HepG2 (cell line): ENCODE measurements at regions not wholly inside any gene's neighbourhood (a gene's known extent, or its start where the extent isn't known, plus 50 kb on each side); places are given as distances from the start of the nearest gene placed in this dataset.

ENCODE experiments used
- ATAC-seq: fragments of 200-7000 bp; cut with Tn5 transposase; 3 replicates; pipeline ENCODE4 v1.9.1; 2020; ENCODE audit warnings: mild to moderate bottlenecking, moderate library complexity
- BruUV-seq: library from RNA; stranded (reverse); fragments of 400-500 nt; replicated peaks from 2 replicates; lab custom pipeline; 2021; lab: Mats Ljungman, UMichigan
- CTCF ChIA-PET: fragments of 300-600 bp; formaldehyde crosslinking; extraction: SDS; loops from one replicate; lab custom pipeline; 2021; ENCODE audit warnings: low total read pairs, inconsistent platforms, low intra/inter-chr PET ratio; lab: Yijun Ruan, JAX
- POLR2A ChIA-PET: fragments of 350-600 bp; sonication (Branson Sonifier 250); formaldehyde crosslinking; loops from one replicate; lab custom pipeline; 2020; ENCODE audit warnings: antibody characterized with exemption, inconsistent platforms; lab: Yijun Ruan, JAX
- DNase-seq: peaks from one replicate; pipeline ENCODE4 v3.0.0-alpha.2; 2015; ENCODE audit warnings: low spot score
- FAIRE-seq: peaks from 3 replicates; lab custom pipeline; 2011; peaks lifted over from hg19 to GRCh38; lab: Jason Lieb, UNC
- H2AFZ ChIP-seq: one replicate; pipeline ENCODE4 v1.6.1; 2011; ENCODE audit warnings: low read length, inconsistent platforms
- H3K27ac ChIP-seq: fragments of 300-600 bp; 3 replicates; pipeline ENCODE4 v1.8.0; 2011; ENCODE audit warnings: mixed run types, mild to moderate bottlenecking, mixed read lengths, low read length, inconsistent platforms; ENCODE audit not compliant: insufficient read depth; ENCODE audit errors: extremely low read length
- H3K27me3 ChIP-seq, 2 experiments: fragments of 200-600 bp in 1 of 2; 2 replicates in 1 of 2; 3 replicates in 1 of 2; pipeline versions ENCODE4 v1.6.0 to v1.8.0; 2011; ENCODE audit warnings: low read length in 2 of 2, mild to moderate bottlenecking in 2 of 2, moderate library complexity in 2 of 2, inconsistent platforms in 1 of 2; ENCODE audit not compliant: insufficient read depth in 2 of 2, control insufficient read depth in 1 of 2
- H3K36me3 ChIP-seq, 2 experiments: fragments of 200-600 bp in 1 of 2; replicated peaks in 1 of 2; 2 replicates in 1 of 2; 3 replicates in 1 of 2; pipeline versions ENCODE4 v1.5.1 to v1.8.0; 2011; ENCODE audit warnings: low read length in 2 of 2, inconsistent platforms in 1 of 2; ENCODE audit not compliant: insufficient read depth in 2 of 2, control insufficient read depth in 1 of 2
- H3K4me1 ChIP-seq: 2 replicates; pipeline ENCODE4 v1.5.1; 2012; ENCODE audit warnings: low read length, inconsistent platforms; ENCODE audit not compliant: insufficient read depth
- H3K4me2 ChIP-seq: 2 replicates; pipeline ENCODE4 v1.6.0; 2011; ENCODE audit warnings: low read depth, low read length, inconsistent platforms
- H3K4me3 ChIP-seq, 3 experiments: fragments of 200-600 bp in 1 of 3; sonication (generic), shearing (Covaris generic) in 1 of 3; replicated peaks in 1 of 3; 2 replicates each; pipeline ENCODE4 v1.5.1; 2011 to 2016; ENCODE audit warnings: low read length in 3 of 3, inconsistent platforms in 2 of 3, low read depth in 2 of 3, mild to moderate bottlenecking in 2 of 3, control low read depth in 1 of 3, mixed read lengths in 1 of 3; ENCODE audit not compliant: insufficient read depth in 1 of 3
- H3K79me2 ChIP-seq: one replicate; pipeline ENCODE4 v1.6.1; 2011; ENCODE audit warnings: low read length, inconsistent platforms; ENCODE audit not compliant: insufficient read depth
- H3K9ac ChIP-seq: 2 replicates; pipeline ENCODE4 v1.6.0; 2011; ENCODE audit warnings: mild to moderate bottlenecking, low read depth, low read length, inconsistent platforms; ENCODE audit not compliant: insufficient read depth
- H3K9me3 ChIP-seq: 2 replicates; pipeline ENCODE4 v1.5.1; 2012; ENCODE audit warnings: mild to moderate bottlenecking, low read length
- H4K20me1 ChIP-seq: 2 replicates; pipeline ENCODE4 v1.6.0; 2011; ENCODE audit warnings: inconsistent platforms, mild to moderate bottlenecking, low read length, moderate library complexity; ENCODE audit not compliant: insufficient read depth
- IRF1 ChIP-seq: sonication (generic); formaldehyde crosslinking; IDR thresholded peaks from 2 replicates; pipeline ENCODE4 v1.4.0; 2020; ENCODE audit warnings: low read depth, mild to moderate bottlenecking, missing genetic modification reagents
- NFYC ChIP-seq: IDR thresholded peaks from 2 replicates; pipeline ENCODE4 v1.6.1; 2016; ENCODE audit warnings: missing genetic modification reagents, missing compliant biosample characterization
- NR1H2 ChIP-seq: sonication (generic); formaldehyde crosslinking; IDR thresholded peaks from 2 replicates; pipeline ENCODE4 v1.8.1; 2022; ENCODE audit warnings: low read depth, missing genetic modification reagents, borderline replicate concordance
- RFXANK ChIP-seq: IDR thresholded peaks from 2 replicates; pipeline ENCODE4 v1.6.1; 2016
- ZNF138 ChIP-seq: sonication (generic); formaldehyde crosslinking; IDR thresholded peaks from 2 replicates; pipeline ENCODE4 v1.5.0; 2020; ENCODE audit warnings: mild to moderate bottlenecking, low read depth, missing genetic modification reagents
- ZNF543 ChIP-seq: sonication (generic); formaldehyde crosslinking; IDR thresholded peaks from 2 replicates; pipeline ENCODE4 v1.4.0; 2020; ENCODE audit warnings: mild to moderate bottlenecking, missing genetic modification reagents
- WGBS: methylation state at CpG from one replicate; pipeline ENCODE4 v1.1.6; 2017; ENCODE audit warnings: low lambda C conversion rate; 5-methylcytosine and 5-hydroxymethylcytosine counted together
- in situ Hi-C: cut with HindIII; loops from 2 replicates; pipeline ENCODE4 v1.10.0; 2017; ENCODE audit warnings: low pct_unique_long_range_greater_than_20kb; ENCODE audit not compliant: extremely low pct_ligation_motif_present
- intact Hi-C: fragments of 100-400 bp; cut with micrococcal nuclease; formaldehyde crosslinking; loops from one replicate; pipeline ENCODE4 v1.10.0; 2022; ENCODE audit not compliant: unreplicated experiment
- TF ChIP-seq, protein P1 (sequence below): IDR thresholded peaks from 2 replicates; pipeline ENCODE4 v1.6.1; 2018; ENCODE audit warnings: missing genetic modification reagents
- TF ChIP-seq, protein P2 (sequence below): sonication (generic); formaldehyde crosslinking; IDR thresholded peaks from 2 replicates; pipeline ENCODE4 v1.5.0; 2020; ENCODE audit warnings: missing genetic modification reagents, mild to moderate bottlenecking, borderline replicate concordance
- TF ChIP-seq, protein P3 (sequence below): sonication (generic); formaldehyde crosslinking; IDR thresholded peaks from 2 replicates; pipeline ENCODE4 v1.8.0; 2022; ENCODE audit warnings: missing genetic modification reagents, mild to moderate bottlenecking, moderate library complexity, borderline replicate concordance

GRCh38 chr6:44614396-44614795, 226.9 kb downstream of the CDC5L start:
- Histone ChIP-seq H3K79me2 (no peaks in the 10 kb centered on the region), H4K20me1 (no peaks in the 10 kb centered on the region), H3K9me3 (no peaks in the 10 kb centered on the region), H3K27ac (no peak overlapping the region), H3K4me1 (no peaks in the 10 kb centered on the region), H2AFZ (no peak overlapping the region), H3K4me3 (no peak overlapping the region), H3K4me2 (no peak overlapping the region), H3K27me3 (peaks cover 0 to 22% of the 10 kb centered on the region in 2 experiments; a peak in 3 of 5 replicates), H3K36me3 (no peaks in the 10 kb centered on the region), H3K9ac (no peak overlapping the region)
- POLR2A ChIA-PET: no interaction called here
- in situ Hi-C loops (no loop called here), intact Hi-C loops (no loop called here)
- TF ChIP-seq, protein P1, sequence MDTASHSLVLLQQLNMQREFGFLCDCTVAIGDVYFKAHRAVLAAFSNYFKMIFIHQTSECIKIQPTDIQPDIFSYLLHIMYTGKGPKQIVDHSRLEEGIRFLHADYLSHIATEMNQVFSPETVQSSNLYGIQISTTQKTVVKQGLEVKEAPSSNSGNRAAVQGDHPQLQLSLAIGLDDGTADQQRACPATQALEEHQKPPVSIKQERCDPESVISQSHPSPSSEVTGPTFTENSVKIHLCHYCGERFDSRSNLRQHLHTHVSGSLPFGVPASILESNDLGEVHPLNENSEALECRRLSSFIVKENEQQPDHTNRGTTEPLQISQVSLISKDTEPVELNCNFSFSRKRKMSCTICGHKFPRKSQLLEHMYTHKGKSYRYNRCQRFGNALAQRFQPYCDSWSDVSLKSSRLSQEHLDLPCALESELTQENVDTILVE (CRISPR knock-in tag): no peak
- peak; percentile 43; the same call in 1 of the 2 replicates for TF ChIP-seq ZNF543 (CRISPR knock-in tag)
- no TSS peak for BruUV-seq
- FAIRE-seq (no peak), DNase-seq (no peak), ATAC-seq (no peak)
- 5% methylated on average over 3 of the region's 3 CpGs for WGBS
- CTCF ChIA-PET: no interaction called here

DNA sequence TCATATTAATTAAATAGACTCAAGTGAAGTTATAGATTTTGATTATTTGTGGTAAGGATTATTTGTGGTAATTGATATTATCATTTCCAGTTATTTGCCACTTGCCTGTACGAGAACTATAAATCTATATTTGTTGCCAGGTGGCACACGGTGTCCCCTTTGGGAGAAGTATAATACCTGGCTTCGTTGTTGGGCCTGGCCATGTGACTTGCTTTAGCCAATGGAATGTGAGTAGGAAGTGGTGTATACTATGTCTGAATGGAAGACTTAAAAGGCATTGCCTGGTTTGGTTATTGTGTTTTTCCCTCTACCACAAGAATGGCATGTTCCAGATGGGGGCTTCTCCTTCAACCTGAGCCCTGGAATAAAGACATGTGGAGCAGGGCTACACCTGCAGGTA, 228.1 kb downstream of the CDC5L start:
- no peaks in the 10 kb centered on the region for H3K4me1 ChIP-seq
- H3K4me2 ChIP-seq: no peak overlapping the region
- H3K36me3 ChIP-seq: no peaks in the 10 kb centered on the region
- TF ChIP-seq ZNF138 (CRISPR knock-in tag) (no peak), IRF1 (no peak), RFXANK (CRISPR knock-in tag) (no peak), NR1H2 (CRISPR knock-in tag) (no peak), NFYC (CRISPR knock-in tag) (0 out of 2 replicates have a peak, but pooled peaks have one; percentile 13)
- TF ChIP-seq, protein P2, sequence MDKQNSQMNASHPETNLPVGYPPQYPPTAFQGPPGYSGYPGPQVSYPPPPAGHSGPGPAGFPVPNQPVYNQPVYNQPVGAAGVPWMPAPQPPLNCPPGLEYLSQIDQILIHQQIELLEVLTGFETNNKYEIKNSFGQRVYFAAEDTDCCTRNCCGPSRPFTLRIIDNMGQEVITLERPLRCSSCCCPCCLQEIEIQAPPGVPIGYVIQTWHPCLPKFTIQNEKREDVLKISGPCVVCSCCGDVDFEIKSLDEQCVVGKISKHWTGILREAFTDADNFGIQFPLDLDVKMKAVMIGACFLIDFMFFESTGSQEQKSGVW (CRISPR knock-in tag): no peak
- TF ChIP-seq, protein P3, sequence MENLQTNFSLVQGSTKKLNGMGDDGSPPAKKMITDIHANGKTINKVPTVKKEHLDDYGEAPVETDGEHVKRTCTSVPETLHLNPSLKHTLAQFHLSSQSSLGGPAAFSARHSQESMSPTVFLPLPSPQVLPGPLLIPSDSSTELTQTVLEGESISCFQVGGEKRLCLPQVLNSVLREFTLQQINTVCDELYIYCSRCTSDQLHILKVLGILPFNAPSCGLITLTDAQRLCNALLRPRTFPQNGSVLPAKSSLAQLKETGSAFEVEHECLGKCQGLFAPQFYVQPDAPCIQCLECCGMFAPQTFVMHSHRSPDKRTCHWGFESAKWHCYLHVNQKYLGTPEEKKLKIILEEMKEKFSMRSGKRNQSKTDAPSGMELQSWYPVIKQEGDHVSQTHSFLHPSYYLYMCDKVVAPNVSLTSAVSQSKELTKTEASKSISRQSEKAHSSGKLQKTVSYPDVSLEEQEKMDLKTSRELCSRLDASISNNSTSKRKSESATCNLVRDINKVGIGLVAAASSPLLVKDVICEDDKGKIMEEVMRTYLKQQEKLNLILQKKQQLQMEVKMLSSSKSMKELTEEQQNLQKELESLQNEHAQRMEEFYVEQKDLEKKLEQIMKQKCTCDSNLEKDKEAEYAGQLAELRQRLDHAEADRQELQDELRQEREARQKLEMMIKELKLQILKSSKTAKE (CRISPR knock-in tag): no peak
- WGBS: 3% methylated on average over 3 of the region's 3 CpGs
- intact Hi-C loops: no loop called here
- BruUV-seq: no TSS peak
- CTCF ChIA-PET: no interaction called here
- no peak overlapping the region for H3K9ac ChIP-seq
- in situ Hi-C loops: no loop called here
- H3K79me2 ChIP-seq: no peaks in the 10 kb centered on the region
- no peak overlapping the region for H2AFZ ChIP-seq
- FAIRE-seq (no peak), DNase-seq (no peak), ATAC-seq (no peak)
- POLR2A ChIA-PET: no interaction called here
- no peaks in the 10 kb centered on the region for H3K9me3 ChIP-seq
- H3K27me3 ChIP-seq: peaks cover 0 to 22% of the 10 kb centered on the region in 2 experiments; a peak in 3 of 5 replicates
- no peak overlapping the region for H3K4me3 ChIP-seq
- H3K27ac ChIP-seq: no peak overlapping the region
- H4K20me1 ChIP-seq: no peaks in the 10 kb centered on the region
